PC-9 (cell line): ENCODE measurements at regions not wholly inside any gene's neighbourhood (a gene's known extent, or its start where the extent isn't known, plus 50 kb on each side); places are given as distances from the start of the nearest gene placed in this dataset.

Experiments
- CTCF ChIP-seq: fragments of 200-600 bp; sonication (generic); conservative IDR thresholded peaks from 2 replicates; pipeline ENCODE4 v1.6.1; 2017; ENCODE audit warnings: mixed run types, antibody characterized with exemption, mild to moderate bottlenecking, moderate library complexity
- EZH2 ChIP-seq: fragments of 200-600 bp; sonication (generic); IDR thresholded peaks from 2 replicates; pipeline ENCODE4 v1.8.0; 2017; ENCODE audit warnings: antibody characterized with exemption, low read depth

- TF ChIP-seq EZH2 = no peak
- no peak for TF ChIP-seq CTCF
Observed at GRCh38 chr2:18833941-18834340, 244.6 kb upstream of the NT5C1B start.
